K562 (cell line): ENCODE measurements at regions not wholly inside any gene's neighbourhood (a gene's known extent, or its start where the extent isn't known, plus 50 kb on each side); places are given as distances from the start of the nearest gene placed in this dataset.
A peak's percentile ranks its signal among the peaks of the same experiment; 100 is the strongest.

Experiments used
- ATAC-seq: fragments of 200-7000 bp; cut with Tn5 transposase; 3 replicates; pipeline ENCODE4 v1.9.1; 2020; ENCODE audit warnings: moderate library complexity
- BruUV-seq: library from RNA; stranded (reverse); fragments of 400-500 nt; replicated peaks from 2 replicates; lab custom pipeline; 2021; lab: Mats Ljungman, UMichigan
- CTCF ChIA-PET: fragments of 300-600 bp; formaldehyde crosslinking; extraction: SDS; loops from one replicate; lab custom pipeline; 2021; ENCODE audit warnings: low intra/inter-chr PET ratio; lab: Yijun Ruan, JAX
- POLR2A ChIA-PET: fragments of 300-600, 350-650 bp; sonication (Branson Sonifier 250); formaldehyde crosslinking; extraction: SDS; loops from one replicate; lab custom pipeline; 2021; ENCODE audit warnings: antibody characterized with exemption, inconsistent platforms; lab: Yijun Ruan, JAX
- DNase-seq, 4 experiments: peaks; one replicate each; pipeline versions ENCODE4 v3.0.0 to v3.0.0-alpha.2; 2011 to 2018; ENCODE audit warnings: low spot score in 3 of 4, mixed read lengths in 3 of 4; ENCODE audit errors: extremely low read depth in 1 of 4
- FAIRE-seq: peaks from 2 replicates; lab custom pipeline; 2011; peaks lifted over from hg19 to GRCh38; lab: Jason Lieb, UNC
- H2AFZ ChIP-seq: 2 replicates; pipeline ENCODE4 v1.6.0; 2011; ENCODE audit warnings: low read depth, low read length, control low read depth, inconsistent platforms
- H3K27ac ChIP-seq: fragments of 200-600 bp; 3 replicates; pipeline ENCODE4 v1.8.0; 2011; ENCODE audit warnings: low read depth, mild to moderate bottlenecking, control low read depth, inconsistent platforms, low read length, moderate library complexity, mixed read lengths; ENCODE audit errors: extremely low read depth
- H3K27me3 ChIP-seq, 2 experiments: fragments of 300-600 bp in 1 of 2; 2 replicates in 1 of 2; 3 replicates in 1 of 2; pipeline versions ENCODE4 v1.6.0 to v1.8.0; 2011; ENCODE audit warnings: inconsistent platforms in 2 of 2, low read length in 2 of 2, mild to moderate bottlenecking in 1 of 2, mixed read lengths in 1 of 2, moderate library complexity in 1 of 2; ENCODE audit not compliant: control insufficient read depth in 2 of 2, insufficient read depth in 2 of 2
- H3K36me3 ChIP-seq: fragments of 300-600 bp; 3 replicates; pipeline ENCODE4 v1.8.0; 2011; ENCODE audit warnings: mild to moderate bottlenecking, low read length, inconsistent platforms; ENCODE audit not compliant: control insufficient read depth, insufficient read depth
- H3K4me1 ChIP-seq, 2 experiments: fragments of 200-600 bp in 1 of 2; replicated peaks in 1 of 2; 2 replicates in 1 of 2; 3 replicates in 1 of 2; pipeline versions ENCODE4 v1.5.1 to v1.8.0; 2011; ENCODE audit warnings: inconsistent platforms in 2 of 2, low read length in 2 of 2, mild to moderate bottlenecking in 1 of 2, mixed read lengths in 1 of 2, moderate library complexity in 1 of 2; ENCODE audit not compliant: control insufficient read depth in 2 of 2, insufficient read depth in 2 of 2
- H3K4me2 ChIP-seq: 2 replicates; pipeline ENCODE4 v1.6.1; 2011; ENCODE audit warnings: low read length, control low read depth, inconsistent platforms, mixed read lengths; ENCODE audit not compliant: insufficient read depth
- H3K4me3 ChIP-seq: fragments of 200-600 bp; sonication (generic), shearing (Covaris generic); 2 replicates; pipeline ENCODE4 v1.5.1; 2016; ENCODE audit warnings: control low read depth, inconsistent platforms
- H3K79me2 ChIP-seq: fragments of 200-600 bp; 3 replicates; pipeline ENCODE4 v1.8.0; 2011; ENCODE audit warnings: low read length, inconsistent platforms; ENCODE audit not compliant: control insufficient read depth, insufficient read depth
- H3K9ac ChIP-seq, 2 experiments: 2 replicates each; pipeline versions ENCODE4 v1.6.0 to v1.6.1; 2011; ENCODE audit warnings: low read depth in 2 of 2, low read length in 2 of 2, control low read depth in 1 of 2, inconsistent platforms in 1 of 2, mild to moderate bottlenecking in 1 of 2, mixed read lengths in 1 of 2; ENCODE audit not compliant: insufficient read depth in 1 of 2
- H3K9me1 ChIP-seq: one replicate; pipeline ENCODE4 v1.6.0; 2011; ENCODE audit warnings: inconsistent platforms, mild to moderate bottlenecking, low read length, moderate library complexity; ENCODE audit not compliant: control insufficient read depth, insufficient read depth
- H3K9me3 ChIP-seq: replicated peaks from 2 replicates; pipeline ENCODE4 v1.5.1; 2011; ENCODE audit warnings: low read depth, low read length, inconsistent platforms; ENCODE audit not compliant: control insufficient read depth, insufficient read depth
- H4K20me1 ChIP-seq: replicated peaks from 2 replicates; pipeline ENCODE4 v1.6.1; 2011; ENCODE audit warnings: low read length, inconsistent platforms, mixed read lengths; ENCODE audit not compliant: control insufficient read depth, insufficient read depth
- BCOR ChIP-seq: fragments of 450-650 bp; IDR thresholded peaks from 2 replicates; pipeline ENCODE4 v1.6.1; 2016
- CBX3 ChIP-seq, 2 experiments: IDR thresholded peaks; 1 replicate in 1 of 2; 2 replicates in 1 of 2; pipeline ENCODE4 v1.6.1; 2012; ENCODE audit warnings: inconsistent platforms in 2 of 2, low read length in 2 of 2, borderline replicate concordance in 1 of 2, control low read depth in 1 of 2
- CHD2 ChIP-seq: IDR thresholded peaks from 2 replicates; pipeline ENCODE4 v1.6.1; 2011; ENCODE audit warnings: low read depth, low read length
- HEY1 ChIP-seq: fragments of 250-450 bp; sonication (Bioruptor Pico); IDR thresholded peaks from 2 replicates; pipeline ENCODE4 v1.5.0; 2020; ENCODE audit warnings: mild to moderate bottlenecking, moderate library complexity, borderline replicate concordance
- HNRNPL ChIP-seq: fragments of 200-400 bp; formaldehyde crosslinking; IDR thresholded peaks from 2 replicates; pipeline ENCODE4 v1.6.1; 2017; ENCODE audit warnings: low read depth, mild to moderate bottlenecking, low read length
- NR4A1 ChIP-seq, 2 experiments: fragments of 250-450 bp in 1 of 2; fragments of 450-650 bp in 1 of 2; sonication (Bioruptor Pico) in 1 of 2; IDR thresholded peaks; 2 replicates each; pipeline versions ENCODE4 v1.4.0 to v1.6.1; 2016 to 2020; ENCODE audit warnings: mild to moderate bottlenecking in 2 of 2, missing compliant biosample characterization in 1 of 2, missing genetic modification characterization in 1 of 2, moderate library complexity in 1 of 2
- PCBP1 ChIP-seq: fragments of 200-400 bp; formaldehyde crosslinking; IDR thresholded peaks from 2 replicates; pipeline ENCODE4 v1.6.1; 2018; ENCODE audit warnings: mild to moderate bottlenecking, low read depth, low read length; ENCODE audit not compliant: poor library complexity, severe bottlenecking
- RBM25 ChIP-seq: fragments of 200-400 bp; formaldehyde crosslinking; IDR thresholded peaks from 2 replicates; pipeline ENCODE4 v1.6.1; 2018; ENCODE audit warnings: low read length, low read depth, moderate library complexity; ENCODE audit not compliant: severe bottlenecking
- SIN3A ChIP-seq, 2 experiments: fragments of 150-350 bp in 1 of 2; IDR thresholded peaks; 2 replicates each; pipeline ENCODE4 v1.6.1; 2011 to 2016; ENCODE audit warnings: borderline replicate concordance in 2 of 2, low read depth in 2 of 2, low read length in 2 of 2, mild to moderate bottlenecking in 2 of 2, moderate library complexity in 2 of 2; ENCODE audit not compliant: control insufficient read depth in 1 of 2
- SRF ChIP-seq, 2 experiments: fragments of 250-450, 450-650 bp in 1 of 2; sonication (Bioruptor Pico) in 1 of 2; sonication (generic) in 1 of 2; formaldehyde crosslinking; IDR thresholded peaks; 2 replicates each; pipeline versions ENCODE4 v1.5.0 to v1.5.1; 2020 to 2022; ENCODE audit warnings: mild to moderate bottlenecking in 1 of 2, missing genetic modification reagents in 1 of 2
- ZNF12 ChIP-seq: sonication (generic); formaldehyde crosslinking; IDR thresholded peaks from 2 replicates; pipeline ENCODE4 v1.4.0; 2020; ENCODE audit warnings: mild to moderate bottlenecking, missing genetic modification reagents
- ZZZ3 ChIP-seq: fragments of 450-650 bp; IDR thresholded peaks from 2 replicates; pipeline ENCODE4 v1.6.1; 2016; ENCODE audit warnings: antibody characterized with exemption, mild to moderate bottlenecking, moderate library complexity
- WGBS: fragments of 100-300 bp; shearing (Covaris generic); methylation state at CpG from one replicate; pipeline ENCODE4 v1.1.6; 2016; ENCODE audit warnings: low coverage, mixed read lengths; ENCODE audit not compliant: insufficient coverage; ENCODE audit errors: missing lambda C conversion rate; 5-methylcytosine and 5-hydroxymethylcytosine counted together
- in situ Hi-C: fragments of 300-500 bp; cut with MboI; formaldehyde crosslinking; loops from 4 replicates; pipeline ENCODE4 v1.15.0; 2018; ENCODE audit warnings: inconsistent platforms, mixed read lengths
- intact Hi-C: fragments of 100-400 bp; cut with micrococcal nuclease; formaldehyde crosslinking; loops from 2 replicates; pipeline ENCODE4 v1.14.2; 2022

DNA sequence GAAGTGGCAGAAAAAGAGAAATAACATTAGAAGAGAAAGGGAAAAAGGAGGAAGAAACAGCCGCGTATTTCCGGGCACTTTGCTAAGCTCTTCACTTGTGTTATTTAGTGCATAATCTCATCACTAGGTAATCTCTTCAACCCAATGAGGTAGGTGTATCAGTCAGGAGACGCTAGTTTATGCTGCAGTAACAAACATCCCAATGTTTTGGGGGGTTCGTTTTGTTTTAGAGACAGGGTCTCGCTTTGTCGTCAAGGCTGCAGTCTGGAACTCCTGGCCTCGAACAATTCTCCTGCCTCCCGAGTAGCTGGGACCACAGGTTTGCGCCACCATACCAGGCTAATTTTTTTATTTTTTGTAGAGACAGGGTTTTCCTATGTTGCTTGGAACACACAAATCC is 61.7 kb downstream of the ZFP36L2 start:
- Histone ChIP-seq H3K9ac (no peak overlapping the region), H3K9me3 (no peaks in the 10 kb centered on the region), H3K9me1 (no peaks in the 10 kb centered on the region), H2AFZ (no peak overlapping the region), H3K4me1 (peaks cover 19 to 36% of the 10 kb centered on the region in 2 experiments), H3K27me3 (no peaks in the 10 kb centered on the region), H3K4me2 (no peak overlapping the region), H3K79me2 (no peaks in the 10 kb centered on the region), H3K27ac (no peak overlapping the region), H4K20me1 (no peaks in the 10 kb centered on the region; the same call in 1 of the 2 replicates), H3K36me3 (no peaks in the 10 kb centered on the region), H3K4me3 (no peak overlapping the region)
- WGBS, result 77% methylated on average over 7 of the region's 10 CpGs
- no peak for FAIRE-seq
- in situ Hi-C loops, result no loop called here
- no peak for ATAC-seq
- TF ChIP-seq RBM25, result peak; percentile 29
- TF ChIP-seq PCBP1, result no peak
- TF ChIP-seq CHD2, result no peak
- TF ChIP-seq BCOR, result 0 out of 2 replicates have a peak, but pooled peaks have one; percentile 27
- TF ChIP-seq ZNF12, result peak; percentile 91
- 0 out of 3 replicates have a peak, but pooled peaks of 1 of the 2 experiments have one; percentile 38 for TF ChIP-seq CBX3 (IDR thresholded peaks at IDR 0.05; ENCODE audit: borderline replicate concordance in 1 of 2, low read length in 2 of 2)
- no peak for TF ChIP-seq NR4A1 (CRISPR knock-in tag; IDR thresholded peaks at IDR 0.05)
- no peak for TF ChIP-seq NR4A1 (tag; IDR thresholded peaks at IDR 0.05)
- no peak for TF ChIP-seq HNRNPL
- TF ChIP-seq SRF (CRISPR knock-in tag; IDR thresholded peaks at IDR 0.05), result no peak
- TF ChIP-seq SIN3A (IDR thresholded peaks at IDR 0.05; ENCODE audit: borderline replicate concordance in 2 of 2, control insufficient read depth in 1 of 2, low read depth in 2 of 2, low read length in 2 of 2), result no peak
- no peak for TF ChIP-seq ZZZ3
- no peak for TF ChIP-seq HEY1 (CRISPR knock-in tag)
- no TSS peak for BruUV-seq
- CTCF ChIA-PET, result no interaction called here
- DNase-seq, result no peak
- POLR2A ChIA-PET, result interaction anchor here (0.8 kb wide), 1 partner anchor 9 kb away, joined by 3 read pairs; no protein-coding TSS in a partner anchor
- intact Hi-C loops, result no loop called here
